Non-pigmented ciliary epithelial cell (primary cell): ENCODE measurements at regions not wholly inside any gene's neighbourhood (a gene's known extent, or its start where the extent isn't known, plus 50 kb on each side); places are given as distances from the start of the nearest gene placed in this dataset.
A peak's percentile ranks its signal among the peaks of the same experiment; 100 is the strongest.

Experiments
- DNase-seq: peaks from one replicate; pipeline ENCODE4 v3.0.0-alpha.2; 2010; ENCODE audit warnings: low read depth

- no peak for DNase-seq
Measured at GRCh38 chr4:138858419-138858818, 157.2 kb upstream of the NOCT start.

GRCh38 chr4:138857416-138857815 lies 158.2 kb upstream of the NOCT start:
- no peak for DNase-seq

GRCh38 chr4:138852681-138853080 lies 162.9 kb upstream of the NOCT start:
- DNase-seq: no peak

GRCh38 chr4:138851391-138852335 lies 163.9 kb upstream of the NOCT start:
- DNase-seq: no peak

- DNase-seq: no peak
Measured at GRCh38 chr4:138845664-138846063, 169.9 kb upstream of the NOCT start.

- DNase-seq: no peak
Measured at GRCh38 chr4:138845054-138845453, 170.5 kb upstream of the NOCT start.

- no peak for DNase-seq
Measured at GRCh38 chr4:138843616-138844015, 172.0 kb upstream of the NOCT start.

GRCh38 chr4:138841343-138841742 lies 174.2 kb upstream of the NOCT start:
- no peak for DNase-seq

GRCh38 chr4:138838251-138838650 lies 177.3 kb upstream of the NOCT start:
- no peak for DNase-seq

- DNase-seq: peak; percentile 5
Measured at GRCh38 chr4:138835832-138836533, 179.6 kb upstream of the NOCT start.

GRCh38 chr4:138833974-138834373 lies 181.6 kb upstream of the NOCT start:
- no peak for DNase-seq

- no peak for DNase-seq
Measured at GRCh38 chr4:138832563-138832962, 183.0 kb upstream of the NOCT start.

- no peak for DNase-seq
Measured at GRCh38 chr4:138831948-138832347, 183.6 kb upstream of the NOCT start.

- DNase-seq: no peak
Measured at GRCh38 chr4:138828926-138829325, 186.7 kb upstream of the NOCT start.

GRCh38 chr4:138826754-138827153 lies 188.8 kb upstream of the NOCT start:
- DNase-seq: no peak

- no peak for DNase-seq
Measured at GRCh38 chr4:138826322-138826721, 189.3 kb upstream of the NOCT start.

GRCh38 chr4:138821331-138821730 lies 194.2 kb upstream of the NOCT start:
- no peak for DNase-seq

- DNase-seq: no peak
Measured at GRCh38 chr4:138816875-138817274, 198.7 kb upstream of the NOCT start.

GRCh38 chr4:138815811-138816210 lies 199.8 kb upstream of the NOCT start:
- DNase-seq: no peak

GRCh38 chr4:138805736-138806135 lies 209.8 kb upstream of the NOCT start:
- no peak for DNase-seq

- DNase-seq: no peak
Measured at GRCh38 chr4:138804711-138805110, 210.9 kb upstream of the NOCT start.

- DNase-seq: no peak
Measured at GRCh38 chr4:138803051-138803450, 212.5 kb upstream of the NOCT start.

GRCh38 chr4:138802499-138802898 lies 213.1 kb upstream of the NOCT start:
- no peak for DNase-seq
